ENCODE measurements at regions not wholly inside any gene's neighbourhood (a gene's known extent, or its start where the extent isn't known, plus 50 kb on each side); places are given as distances from the start of the nearest gene placed in this dataset.

- Histone ChIP-seq H3K9me3 (replicated peaks; ENCODE audit: control insufficient read depth, insufficient read depth, low read length) (no peaks in the 10 kb centered on the region), H3K27ac (ENCODE audit: control insufficient read depth, insufficient read depth) (no peak overlapping the region), H3K27me3 (replicated peaks in 1 of 2; ENCODE audit: control insufficient read depth in 2 of 2, insufficient read depth in 2 of 2, low read length in 1 of 2) (no peaks in the 10 kb centered on the region), H3K4me2 (ENCODE audit: control insufficient read depth, insufficient read depth) (no peak overlapping the region), H3K9ac (ENCODE audit: control insufficient read depth, insufficient read depth, low read length) (no peak overlapping the region), H3K79me2 (ENCODE audit: control insufficient read depth, insufficient read depth, low read length) (no peaks in the 10 kb centered on the region), H3K4me3 (no peak overlapping the region), H2AFZ (ENCODE audit: control insufficient read depth, low read depth, low read length) (no peak overlapping the region), H3K4me1 (ENCODE audit: control insufficient read depth, insufficient read depth, low read length) (no peaks in the 10 kb centered on the region), H4K20me1 (ENCODE audit: control insufficient read depth, insufficient read depth) (no peaks in the 10 kb centered on the region), H3K36me3 (ENCODE audit: control insufficient read depth in 2 of 2, insufficient read depth in 2 of 2, low read length in 1 of 2) (no peaks in the 10 kb centered on the region)
- DNase-seq (ENCODE audit: low read depth, low spot score) (no peak), ATAC-seq (no peak), FAIRE-seq (no peak)
- intact Hi-C loops (cut with micrococcal nuclease; ENCODE audit: unreplicated experiment) (no loop called here), in situ Hi-C loops (cut with MboI) (no loop called here)
- TF ChIP-seq TAF1 (IDR thresholded peaks at IDR 0.05; ENCODE audit: borderline replicate concordance, low read depth, low read length) (no peak), NKRF (conservative IDR thresholded peaks at IDR 0.05) (no peak), MTA3 (IDR thresholded peaks at IDR 0.05; ENCODE audit: borderline replicate concordance, low read length) (no peak), NFYB (IDR thresholded peaks at IDR 0.05; ENCODE audit: insufficient read depth, low read depth, low read length) (no peak), PKNOX1 (IDR thresholded peaks at IDR 0.05) (no peak), CTCF (IDR thresholded peaks at IDR 0.05 in 2 of 3, conservative IDR thresholded peaks at IDR 0.05 in 1 of 3; ENCODE audit: control insufficient read depth in 2 of 3, extremely low read depth in 1 of 3, insufficient read depth in 1 of 3, low read depth in 3 of 3, low read length in 3 of 3) (no peak)
- TF ChIP-seq, protein P1, sequence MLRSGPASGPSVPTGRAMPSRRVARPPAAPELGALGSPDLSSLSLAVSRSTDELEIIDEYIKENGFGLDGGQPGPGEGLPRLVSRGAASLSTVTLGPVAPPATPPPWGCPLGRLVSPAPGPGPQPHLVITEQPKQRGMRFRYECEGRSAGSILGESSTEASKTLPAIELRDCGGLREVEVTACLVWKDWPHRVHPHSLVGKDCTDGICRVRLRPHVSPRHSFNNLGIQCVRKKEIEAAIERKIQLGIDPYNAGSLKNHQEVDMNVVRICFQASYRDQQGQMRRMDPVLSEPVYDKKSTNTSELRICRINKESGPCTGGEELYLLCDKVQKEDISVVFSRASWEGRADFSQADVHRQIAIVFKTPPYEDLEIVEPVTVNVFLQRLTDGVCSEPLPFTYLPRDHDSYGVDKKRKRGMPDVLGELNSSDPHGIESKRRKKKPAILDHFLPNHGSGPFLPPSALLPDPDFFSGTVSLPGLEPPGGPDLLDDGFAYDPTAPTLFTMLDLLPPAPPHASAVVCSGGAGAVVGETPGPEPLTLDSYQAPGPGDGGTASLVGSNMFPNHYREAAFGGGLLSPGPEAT (IDR thresholded peaks at IDR 0.05; ENCODE audit: low read depth): no peak
- BruUV-seq (replicated peaks): no TSS peak
- POLR2A ChIA-PET: no interaction called here
- 33% methylated on average over 10 of the region's 10 CpGs for WGBS (ENCODE audit: insufficient coverage, insufficient replicate concordance, low lambda C conversion rate, missing lambda C conversion rate)
- CTCF ChIA-PET: no interaction called here
- RAD21 ChIA-PET (ENCODE audit: unreplicated experiment): no interaction called here
- SMC1A ChIA-PET (ENCODE audit: uncharacterized antibody, unreplicated experiment): no interaction called here
These were observed 427.5 kb downstream of the NPHP4 start for GRCh38 chr1:5564578-5565257.
